H9 (cell line): ENCODE measurements at regions not wholly inside any gene's neighbourhood (a gene's known extent, or its start where the extent isn't known, plus 50 kb on each side); places are given as distances from the start of the nearest gene placed in this dataset.

Experiments
- DNase-seq: peaks from one replicate; pipeline ENCODE4 v3.0.0-alpha.2; 2017
- H2AFZ ChIP-seq: one replicate; pipeline ENCODE4 v1.6.1; 2013; ENCODE audit warnings: mild to moderate bottlenecking, low read length, control low read depth, moderate library complexity
- H2AK5ac ChIP-seq: 2 replicates; pipeline ENCODE4 v1.6.1; 2013; ENCODE audit warnings: low read length, control low read depth, mixed read lengths; ENCODE audit not compliant: insufficient read length
- H2BK120ac ChIP-seq: one replicate; pipeline ENCODE4 v1.6.1; 2013; ENCODE audit warnings: low read depth, mild to moderate bottlenecking, low read length, control low read depth, inconsistent platforms; ENCODE audit not compliant: poor library complexity, severe bottlenecking
- H2BK12ac ChIP-seq: 2 replicates; pipeline ENCODE4 v1.6.1; 2013; ENCODE audit warnings: low read length, control low read depth, mixed read lengths, low read depth; ENCODE audit not compliant: insufficient read length
- H2BK15ac ChIP-seq: 2 replicates; pipeline ENCODE4 v1.6.1; 2013; ENCODE audit warnings: low read depth, low read length, control low read depth
- H2BK20ac ChIP-seq: one replicate; pipeline ENCODE4 v1.6.1; 2013; ENCODE audit warnings: low read depth, mild to moderate bottlenecking, low read length, control low read depth, inconsistent platforms; ENCODE audit not compliant: poor library complexity, severe bottlenecking
- H2BK5ac ChIP-seq: 2 replicates; pipeline ENCODE4 v1.6.1; 2013; ENCODE audit warnings: low read length, control low read depth, mixed read lengths; ENCODE audit not compliant: insufficient read length
- H3K14ac ChIP-seq: 2 replicates; pipeline ENCODE4 v1.6.1; 2013; ENCODE audit warnings: low read length, control low read depth; ENCODE audit not compliant: insufficient read depth
- H3K18ac ChIP-seq: 2 replicates; pipeline ENCODE4 v1.6.1; 2013; ENCODE audit warnings: low read depth, mild to moderate bottlenecking, mixed read lengths, low read length, control low read depth; ENCODE audit not compliant: insufficient read length
- H3K23ac ChIP-seq: 2 replicates; pipeline ENCODE4 v1.6.1; 2013; ENCODE audit warnings: low read length, control low read depth, mixed read lengths, low read depth; ENCODE audit not compliant: insufficient read length
- H3K23me2 ChIP-seq: 2 replicates; pipeline ENCODE4 v1.6.1; 2013; ENCODE audit warnings: low read depth, mild to moderate bottlenecking, mixed read lengths, low read length, control low read depth; ENCODE audit not compliant: insufficient read length, poor library complexity, severe bottlenecking
- H3K27ac ChIP-seq: 2 replicates; pipeline ENCODE4 v1.5.1; 2013; ENCODE audit warnings: low read length, control low read depth, mixed read lengths, low read depth; ENCODE audit not compliant: insufficient read length
- H3K27me3 ChIP-seq: 2 replicates; pipeline ENCODE4 v1.6.1; 2013; ENCODE audit warnings: low read length, control low read depth, inconsistent platforms; ENCODE audit not compliant: insufficient read depth
- H3K4ac ChIP-seq: 2 replicates; pipeline ENCODE4 v1.6.1; 2013; ENCODE audit warnings: low read depth, mild to moderate bottlenecking, control low read depth, inconsistent platforms, low read length, moderate library complexity
- H3K4me1 ChIP-seq: 2 replicates; pipeline ENCODE4 v1.6.1; 2013; ENCODE audit warnings: low read length, control low read depth, inconsistent platforms; ENCODE audit not compliant: insufficient read depth
- H3K4me2 ChIP-seq: 2 replicates; pipeline ENCODE4 v1.6.1; 2013; ENCODE audit warnings: low read length, control low read depth, mixed read lengths; ENCODE audit not compliant: insufficient read length, insufficient read depth
- H3K56ac ChIP-seq: 2 replicates; pipeline ENCODE4 v1.6.1; 2013; ENCODE audit warnings: low read depth, mild to moderate bottlenecking, mixed read lengths, low read length, control low read depth; ENCODE audit not compliant: insufficient read length
- H3K79me1 ChIP-seq: 2 replicates; pipeline ENCODE4 v1.6.1; 2013; ENCODE audit warnings: low read depth, mild to moderate bottlenecking, moderate library complexity, low read length, control low read depth, inconsistent platforms; ENCODE audit not compliant: insufficient read depth, poor library complexity, severe bottlenecking
- H3K79me2 ChIP-seq: 2 replicates; pipeline ENCODE4 v1.6.1; 2013; ENCODE audit warnings: low read length, control low read depth, inconsistent platforms; ENCODE audit not compliant: insufficient read depth
- H3K9ac ChIP-seq: 2 replicates; pipeline ENCODE4 v1.6.1; 2013; ENCODE audit warnings: low read length, control low read depth, mixed read lengths; ENCODE audit not compliant: insufficient read length; ENCODE audit errors: extremely low read depth
- H3K9me3 ChIP-seq: one replicate; pipeline ENCODE4 v1.6.1; 2013; ENCODE audit warnings: low read depth, low read length, inconsistent platforms; ENCODE audit not compliant: control insufficient read depth
- H3T11ph ChIP-seq: one replicate; pipeline ENCODE4 v1.6.1; 2013; ENCODE audit warnings: mild to moderate bottlenecking, low read length, control low read depth, inconsistent platforms
- H4K20me1 ChIP-seq: one replicate; pipeline ENCODE4 v1.6.1; 2013; ENCODE audit not compliant: control insufficient read depth, insufficient read length, insufficient read depth
- H4K5ac ChIP-seq: 2 replicates; pipeline ENCODE4 v1.6.1; 2013; ENCODE audit warnings: low read depth, mild to moderate bottlenecking, mixed read lengths, low read length, control low read depth; ENCODE audit not compliant: insufficient read length
- H4K8ac ChIP-seq: replicated peaks from 2 replicates; pipeline ENCODE4 v1.6.1; 2013; ENCODE audit warnings: low read length, control low read depth, mixed read lengths, low read depth; ENCODE audit not compliant: insufficient read length
- H4K91ac ChIP-seq: 2 replicates; pipeline ENCODE4 v1.6.1; 2013; ENCODE audit warnings: low read depth, mild to moderate bottlenecking, moderate library complexity, mixed read lengths, low read length, control low read depth; ENCODE audit not compliant: insufficient read length
- H3K27ac Mint-ChIP-seq, 3 experiments: 2 replicates in 2 of 3; 3 replicates in 1 of 3; pipeline ENCODE4 v1.8.0; 2020 to 2021; ENCODE audit warnings: mixed read lengths in 3 of 3, mild to moderate bottlenecking in 1 of 3, moderate library complexity in 1 of 3
- H3K27me3 Mint-ChIP-seq: 2 replicates; pipeline ENCODE4 v1.8.0; 2021; ENCODE audit warnings: low read depth, mild to moderate bottlenecking, moderate library complexity, mixed read lengths
- H3K36me3 Mint-ChIP-seq, 3 experiments: 2 replicates in 2 of 3; 3 replicates in 1 of 3; pipeline ENCODE4 v1.8.0; 2020 to 2021; ENCODE audit warnings: low read depth in 3 of 3, mixed read lengths in 3 of 3; ENCODE audit not compliant: insufficient read depth in 1 of 3
- H3K4me1 Mint-ChIP-seq, 2 experiments: 2 replicates each; pipeline ENCODE4 v1.8.0; 2020; ENCODE audit warnings: mixed read lengths in 2 of 2
- H3K4me3 Mint-ChIP-seq, 2 experiments: 2 replicates in 1 of 2; 3 replicates in 1 of 2; pipeline ENCODE4 v1.8.0; 2020 to 2021; ENCODE audit warnings: mild to moderate bottlenecking in 2 of 2, mixed read lengths in 2 of 2, moderate library complexity in 1 of 2
- H3K9me3 Mint-ChIP-seq, 2 experiments: 2 replicates in 1 of 2; 3 replicates in 1 of 2; pipeline ENCODE4 v1.8.0; 2020; ENCODE audit warnings: mild to moderate bottlenecking in 2 of 2, mixed read lengths in 2 of 2, moderate library complexity in 1 of 2
- WGBS: extraction: QIAGEN DNeasy Blood & Tissue Kit; methylation state at CpG from one replicate; pipeline ENCODE4 v1.1.7; 2013; ENCODE audit warnings: missing lambda C conversion rate, low lambda C conversion rate, mixed read lengths; ENCODE audit not compliant: insufficient read length; ENCODE audit errors: extremely low coverage; 5-methylcytosine and 5-hydroxymethylcytosine counted together
- TF ChIP-seq, protein P1 (sequence below): fragments of 200-600 bp; sonication (generic); conservative IDR thresholded peaks from 3 replicates; pipeline ENCODE4 v1.8.0; 2021; ENCODE audit warnings: antibody characterized with exemption, mild to moderate bottlenecking

GRCh38 chr2:182522405-182522896 is 95.6 kb upstream of the PDE1A start:
- Histone ChIP-seq H3K4ac (no peak overlapping the region), H3T11ph (no peak overlapping the region), H2BK5ac (no peak overlapping the region), H3K4me2 (no peak overlapping the region), H2AFZ (peak overlapping the region; percentile 59), H3K9me3 (no peaks in the 10 kb centered on the region), H3K79me1 (no peaks in the 10 kb centered on the region), H2BK20ac (no peak overlapping the region), H3K23ac (no peak overlapping the region), H3K27ac (no peak overlapping the region), H4K91ac (no peak overlapping the region), H2BK120ac (no peak overlapping the region), H2BK15ac (no peak overlapping the region), H4K5ac (no peak overlapping the region), H3K9ac (no peak overlapping the region), H3K23me2 (no peaks in the 10 kb centered on the region), H4K8ac (no peak overlapping the region), H3K79me2 (no peaks in the 10 kb centered on the region), H3K18ac (no peak overlapping the region), H3K14ac (no peak overlapping the region), H4K20me1 (no peaks in the 10 kb centered on the region), H3K56ac (no peak overlapping the region), H2BK12ac (no peak overlapping the region), H2AK5ac (no peak overlapping the region), H3K4me1 (peaks cover 2% of the 10 kb centered on the region; the same call in 1 of the 2 replicates), H3K27me3 (no peaks in the 10 kb centered on the region)
- no peaks in the 10 kb centered on the region; a peak in 1 of 4 replicates for H3K4me1 Mint-ChIP-seq
- DNase-seq: no peak
- no peaks in the 10 kb centered on the region for H3K27me3 Mint-ChIP-seq
- H3K36me3 Mint-ChIP-seq: peaks cover 0 to 3% (median 2%) of the 10 kb centered on the region in 3 experiments; a peak in 3 of 7 replicates
- no peak overlapping the region for H3K4me3 Mint-ChIP-seq
- TF ChIP-seq, protein P1, sequence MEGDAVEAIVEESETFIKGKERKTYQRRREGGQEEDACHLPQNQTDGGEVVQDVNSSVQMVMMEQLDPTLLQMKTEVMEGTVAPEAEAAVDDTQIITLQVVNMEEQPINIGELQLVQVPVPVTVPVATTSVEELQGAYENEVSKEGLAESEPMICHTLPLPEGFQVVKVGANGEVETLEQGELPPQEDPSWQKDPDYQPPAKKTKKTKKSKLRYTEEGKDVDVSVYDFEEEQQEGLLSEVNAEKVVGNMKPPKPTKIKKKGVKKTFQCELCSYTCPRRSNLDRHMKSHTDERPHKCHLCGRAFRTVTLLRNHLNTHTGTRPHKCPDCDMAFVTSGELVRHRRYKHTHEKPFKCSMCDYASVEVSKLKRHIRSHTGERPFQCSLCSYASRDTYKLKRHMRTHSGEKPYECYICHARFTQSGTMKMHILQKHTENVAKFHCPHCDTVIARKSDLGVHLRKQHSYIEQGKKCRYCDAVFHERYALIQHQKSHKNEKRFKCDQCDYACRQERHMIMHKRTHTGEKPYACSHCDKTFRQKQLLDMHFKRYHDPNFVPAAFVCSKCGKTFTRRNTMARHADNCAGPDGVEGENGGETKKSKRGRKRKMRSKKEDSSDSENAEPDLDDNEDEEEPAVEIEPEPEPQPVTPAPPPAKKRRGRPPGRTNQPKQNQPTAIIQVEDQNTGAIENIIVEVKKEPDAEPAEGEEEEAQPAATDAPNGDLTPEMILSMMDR: no peak
- H3K9me3 Mint-ChIP-seq: peaks cover 2 to 3% of the 10 kb centered on the region in 2 experiments; a peak in 3 of 5 replicates
- WGBS: no CpG with 5 or more reads among the region's 6 CpGs
- no peak overlapping the region; a peak in 1 of 7 replicates for H3K27ac Mint-ChIP-seq
